MM.1S (cell line): ENCODE measurements at regions not wholly inside any gene's neighbourhood (a gene's known extent, or its start where the extent isn't known, plus 50 kb on each side); places are given as distances from the start of the nearest gene placed in this dataset.

ENCODE experiments used
- DNase-seq: peaks from one replicate; pipeline ENCODE4 v3.0.0-alpha.2; 2015
- H2AFZ ChIP-seq: fragments of 300-600 bp; sonication (generic); 2 replicates; pipeline ENCODE4 v1.6.0; 2016; ENCODE audit warnings: antibody characterized with exemption, low read length
- H3F3A ChIP-seq: fragments of 300-600 bp; sonication (generic); 2 replicates; pipeline ENCODE4 v1.6.1; 2016; ENCODE audit warnings: mild to moderate bottlenecking, antibody characterized with exemption, low read length, moderate library complexity, mixed read lengths; ENCODE audit not compliant: insufficient read depth
- H3K27ac ChIP-seq: fragments of 300-600 bp; sonication (generic); 2 replicates; pipeline ENCODE4 v1.5.1; 2016; ENCODE audit warnings: mild to moderate bottlenecking, low read length
- H3K27me3 ChIP-seq: fragments of 300-600 bp; sonication (generic); replicated peaks from 2 replicates; pipeline ENCODE4 v1.6.0; 2016; ENCODE audit warnings: low read length; ENCODE audit not compliant: insufficient read depth
- H3K36me3 ChIP-seq: fragments of 300-600 bp; sonication (generic); replicated peaks from 2 replicates; pipeline ENCODE4 v1.6.1; 2016; ENCODE audit warnings: mild to moderate bottlenecking, low read length, mixed read lengths; ENCODE audit not compliant: insufficient read depth
- H3K4me1 ChIP-seq: fragments of 300-600 bp; sonication (generic); 2 replicates; pipeline ENCODE4 v1.6.1; 2016; ENCODE audit warnings: low read length, mixed read lengths
- H3K4me2 ChIP-seq: fragments of 300-600 bp; sonication (generic); 2 replicates; pipeline ENCODE4 v1.6.0; 2016; ENCODE audit warnings: low read depth, low read length
- H3K4me3 ChIP-seq: fragments of 300-600 bp; sonication (generic); 2 replicates; pipeline ENCODE4 v1.5.1; 2016; ENCODE audit warnings: low read length, mixed read lengths
- H3K79me2 ChIP-seq: fragments of 300-600 bp; sonication (generic); 2 replicates; pipeline ENCODE4 v1.6.1; 2016; ENCODE audit warnings: mixed run types, low read length, mixed read lengths
- H3K9ac ChIP-seq: fragments of 300-600 bp; sonication (generic); 2 replicates; pipeline ENCODE4 v1.6.1; 2016; ENCODE audit warnings: low read length, mixed read lengths
- H3K9me2 ChIP-seq: fragments of 300-600 bp; sonication (generic); replicated peaks from 2 replicates; pipeline ENCODE4 v1.6.1; 2016; ENCODE audit warnings: mild to moderate bottlenecking, low read length, mixed read lengths; ENCODE audit not compliant: insufficient read depth
- H3K9me3 ChIP-seq: fragments of 300-600 bp; sonication (generic); replicated peaks from 2 replicates; pipeline ENCODE4 v1.6.1; 2016; ENCODE audit warnings: mild to moderate bottlenecking, low read length, mixed read lengths; ENCODE audit not compliant: insufficient read depth
- H4K20me1 ChIP-seq: fragments of 300-600 bp; sonication (generic); 2 replicates; pipeline ENCODE4 v1.6.1; 2016; ENCODE audit warnings: mild to moderate bottlenecking, low read length, moderate library complexity, mixed read lengths; ENCODE audit not compliant: insufficient read depth
- CTCF ChIP-seq: fragments of 300-600 bp; sonication (generic); IDR thresholded peaks from 2 replicates; pipeline ENCODE4 v1.5.1; 2016; ENCODE audit warnings: antibody characterized with exemption, low read length, mixed read lengths
- EZH2 ChIP-seq: fragments of 300-600 bp; sonication (generic); optimal IDR thresholded peaks from 2 replicates; pipeline ENCODE3; 2017; ENCODE audit warnings: low read depth, mild to moderate bottlenecking, antibody characterized with exemption, low read length, mixed read lengths
- EZH2phosphoT487 ChIP-seq: fragments of 300-600 bp; sonication (generic); IDR thresholded peaks from 2 replicates; pipeline ENCODE4 v1.6.1; 2018; ENCODE audit warnings: antibody characterized with exemption, low read length

- no peaks in the 10 kb centered on the region for H3F3A ChIP-seq
- no peaks in the 10 kb centered on the region for H3K79me2 ChIP-seq
- DNase-seq: no peak
- no peaks in the 10 kb centered on the region for H4K20me1 ChIP-seq
- no peak overlapping the region for H3K9ac ChIP-seq
- no peaks in the 10 kb centered on the region for H3K9me3 ChIP-seq
- H2AFZ ChIP-seq: no peak overlapping the region
- no peak overlapping the region for H3K4me3 ChIP-seq
- TF ChIP-seq CTCF: no peak
- no peak for TF ChIP-seq EZH2
- no peak for TF ChIP-seq EZH2phosphoT487
- no peak overlapping the region for H3K27ac ChIP-seq
- H3K4me1 ChIP-seq: no peaks in the 10 kb centered on the region
- no peaks in the 10 kb centered on the region for H3K36me3 ChIP-seq
- no peaks in the 10 kb centered on the region for H3K9me2 ChIP-seq
- no peak overlapping the region for H3K4me2 ChIP-seq
- no peaks in the 10 kb centered on the region for H3K27me3 ChIP-seq
These were observed 332.6 kb downstream of the SOX11 start for GRCh38 chr2:6024784-6025183.

- Histone ChIP-seq H3K9me3 (no peaks in the 10 kb centered on the region), H3K4me2 (no peak overlapping the region), H3F3A (no peaks in the 10 kb centered on the region), H3K9me2 (no peaks in the 10 kb centered on the region), H3K79me2 (no peaks in the 10 kb centered on the region), H3K4me1 (no peaks in the 10 kb centered on the region), H3K36me3 (no peaks in the 10 kb centered on the region), H4K20me1 (no peaks in the 10 kb centered on the region), H2AFZ (no peak overlapping the region), H3K27ac (no peak overlapping the region), H3K4me3 (no peak overlapping the region), H3K27me3 (no peaks in the 10 kb centered on the region), H3K9ac (no peak overlapping the region)
- DNase-seq: no peak
- no peak for TF ChIP-seq CTCF
- no peak for TF ChIP-seq EZH2phosphoT487
- TF ChIP-seq EZH2: no peak
These were observed 333.2 kb downstream of the SOX11 start for GRCh38 chr2:6025391-6025790.

DNA sequence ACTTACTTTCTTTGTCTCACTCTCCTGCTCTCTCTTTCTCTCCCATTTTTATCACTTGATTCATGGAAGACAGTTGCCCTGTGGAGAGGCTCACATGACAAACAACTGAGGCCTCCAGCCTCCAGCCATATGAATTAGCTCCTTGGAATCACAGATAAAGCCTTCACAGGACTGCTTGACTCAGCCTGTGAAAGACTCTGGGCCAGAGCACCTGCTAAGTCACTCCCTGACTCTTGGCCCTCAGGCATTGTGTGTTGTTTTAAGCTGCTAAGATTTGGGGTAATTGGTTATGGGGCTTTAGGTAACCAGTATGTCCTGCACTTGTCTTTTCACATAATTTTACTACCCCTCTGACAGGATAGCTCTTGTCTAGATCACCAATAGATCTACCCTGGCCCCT is 334.9 kb downstream of the SOX11 start:
- Histone ChIP-seq H4K20me1 (no peaks in the 10 kb centered on the region), H3K4me2 (no peak overlapping the region), H3K36me3 (no peaks in the 10 kb centered on the region), H3K27ac (no peak overlapping the region), H3K79me2 (no peaks in the 10 kb centered on the region), H3F3A (no peaks in the 10 kb centered on the region), H3K27me3 (no peaks in the 10 kb centered on the region), H3K9me2 (no peaks in the 10 kb centered on the region), H3K4me1 (no peaks in the 10 kb centered on the region), H3K9me3 (no peaks in the 10 kb centered on the region), H2AFZ (no peak overlapping the region), H3K9ac (no peak overlapping the region), H3K4me3 (no peak overlapping the region)
- no peak for DNase-seq
- TF ChIP-seq EZH2phosphoT487: no peak
- TF ChIP-seq EZH2: no peak
- TF ChIP-seq CTCF: no peak
